ENCODE measurements at regions not wholly inside any gene's neighbourhood (a gene's known extent, or its start where the extent isn't known, plus 50 kb on each side); places are given as distances from the start of the nearest gene placed in this dataset.

DNA sequence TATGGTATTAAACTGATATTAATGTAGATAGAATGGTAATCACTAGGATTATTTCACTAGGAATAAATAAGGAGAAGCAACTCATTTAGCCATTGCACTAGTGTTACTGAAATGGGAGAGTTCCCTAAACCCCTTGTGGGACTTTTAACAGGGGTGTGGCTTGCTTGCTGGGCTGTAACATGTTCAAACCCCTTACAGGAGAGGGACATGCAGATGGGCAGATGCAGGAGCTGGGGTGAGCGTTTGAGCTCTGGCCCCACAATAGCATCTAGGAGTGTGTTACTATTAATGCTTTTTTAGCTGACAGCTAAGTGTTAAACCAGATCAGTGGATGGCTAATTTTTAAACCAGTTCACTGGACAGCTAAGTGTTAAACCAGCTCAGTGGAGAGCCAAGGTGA is 89.3 kb upstream of the ST8SIA4 start:
- TF ChIP-seq, protein P1, sequence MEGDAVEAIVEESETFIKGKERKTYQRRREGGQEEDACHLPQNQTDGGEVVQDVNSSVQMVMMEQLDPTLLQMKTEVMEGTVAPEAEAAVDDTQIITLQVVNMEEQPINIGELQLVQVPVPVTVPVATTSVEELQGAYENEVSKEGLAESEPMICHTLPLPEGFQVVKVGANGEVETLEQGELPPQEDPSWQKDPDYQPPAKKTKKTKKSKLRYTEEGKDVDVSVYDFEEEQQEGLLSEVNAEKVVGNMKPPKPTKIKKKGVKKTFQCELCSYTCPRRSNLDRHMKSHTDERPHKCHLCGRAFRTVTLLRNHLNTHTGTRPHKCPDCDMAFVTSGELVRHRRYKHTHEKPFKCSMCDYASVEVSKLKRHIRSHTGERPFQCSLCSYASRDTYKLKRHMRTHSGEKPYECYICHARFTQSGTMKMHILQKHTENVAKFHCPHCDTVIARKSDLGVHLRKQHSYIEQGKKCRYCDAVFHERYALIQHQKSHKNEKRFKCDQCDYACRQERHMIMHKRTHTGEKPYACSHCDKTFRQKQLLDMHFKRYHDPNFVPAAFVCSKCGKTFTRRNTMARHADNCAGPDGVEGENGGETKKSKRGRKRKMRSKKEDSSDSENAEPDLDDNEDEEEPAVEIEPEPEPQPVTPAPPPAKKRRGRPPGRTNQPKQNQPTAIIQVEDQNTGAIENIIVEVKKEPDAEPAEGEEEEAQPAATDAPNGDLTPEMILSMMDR (IDR thresholded peaks at IDR 0.05; ENCODE audit: low read depth, low read length) = no peak
- no peak for TF ChIP-seq EZH2phosphoT487 (IDR thresholded peaks at IDR 0.05; ENCODE audit: low read depth)

Measured in OCI-LY3 (cell line).